Omental fat pad (tissue), 3 donors: ENCODE measurements at regions not wholly inside any gene's neighbourhood (a gene's known extent, or its start where the extent isn't known, plus 50 kb on each side); places are given as distances from the start of the nearest gene placed in this dataset.

ENCODE experiments used
- ATAC-seq: fragments of 150-250 bp; one replicate; pipeline ENCODE4 v1.9.1; 2016; ENCODE audit warnings: mild to moderate bottlenecking, moderate library complexity; ENCODE audit not compliant: low FRiP score
- DNase-seq: peaks from one replicate; pipeline ENCODE4 v3.0.0-alpha.2; 2019; ENCODE audit warnings: low spot score
- CTCF ChIP-seq, 3 donors: fragments of 450-650 bp; IDR thresholded peaks; one replicate each; pipeline ENCODE4 v1.5.1; 2016 to 2017; ENCODE audit warnings: antibody characterized with exemption in 3 of 3, mild to moderate bottlenecking in 3 of 3, moderate library complexity in 2 of 3

GRCh38 chr3:66629150-66629981, 128.5 kb upstream of the LRIG1 start:
- no peak for DNase-seq
- no peak for ATAC-seq
- no peak for TF ChIP-seq CTCF (IDR thresholded peaks at IDR 0.05)

DNA sequence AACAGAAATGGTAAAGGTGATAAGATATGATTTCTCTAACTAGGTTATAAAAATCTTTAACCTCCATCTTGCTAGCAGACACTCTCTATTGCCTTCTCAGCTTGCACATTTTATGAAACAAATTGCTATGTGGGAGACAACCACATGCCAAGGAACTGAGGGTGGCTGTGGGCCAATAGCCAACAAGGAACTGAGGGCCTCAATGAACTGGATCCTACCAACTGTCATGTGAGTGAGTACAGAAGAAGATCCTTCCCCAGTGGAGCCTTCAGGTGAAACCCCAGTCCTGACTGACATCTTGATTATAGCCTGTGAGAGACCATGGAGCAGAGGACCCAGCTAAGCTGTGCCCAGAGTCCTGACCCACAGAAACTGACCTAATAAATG, 129.2 kb upstream of the LRIG1 start:
- TF ChIP-seq CTCF (IDR thresholded peaks at IDR 0.05): no peak
- no peak for DNase-seq
- ATAC-seq: no peak

GRCh38 chr3:66633402-66634381, 132.9 kb upstream of the LRIG1 start:
- DNase-seq (no peak), ATAC-seq (no peak)
- TF ChIP-seq CTCF (IDR thresholded peaks at IDR 0.05): no peak

DNA sequence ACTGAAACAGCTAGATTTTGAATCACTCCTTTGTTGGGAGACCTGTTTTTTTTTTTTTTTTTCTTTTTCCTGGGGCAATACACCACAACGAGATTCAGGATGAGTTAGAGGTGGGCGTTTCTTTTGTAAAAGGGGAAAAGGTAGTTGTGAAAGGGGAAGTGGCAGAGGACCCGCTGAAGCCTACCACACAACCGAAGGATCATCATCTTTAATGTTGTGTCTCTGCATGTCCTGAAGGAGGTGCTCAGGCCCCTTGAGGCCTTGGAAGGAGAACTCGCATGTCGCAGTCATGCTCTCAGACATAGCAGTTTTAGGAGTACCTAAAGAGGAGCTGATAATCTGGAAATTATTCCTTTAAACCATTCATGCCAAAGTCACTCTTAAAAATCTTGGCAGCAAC, 137.9 kb upstream of the LRIG1 start:
- DNase-seq (no peak), ATAC-seq (no peak)
- TF ChIP-seq CTCF (IDR thresholded peaks at IDR 0.05): no peak

GRCh38 chr3:66639809-66640356, 139.1 kb upstream of the LRIG1 start:
- DNase-seq: no peak
- ATAC-seq: no peak
- no peak for TF ChIP-seq CTCF (IDR thresholded peaks at IDR 0.05)

DNA sequence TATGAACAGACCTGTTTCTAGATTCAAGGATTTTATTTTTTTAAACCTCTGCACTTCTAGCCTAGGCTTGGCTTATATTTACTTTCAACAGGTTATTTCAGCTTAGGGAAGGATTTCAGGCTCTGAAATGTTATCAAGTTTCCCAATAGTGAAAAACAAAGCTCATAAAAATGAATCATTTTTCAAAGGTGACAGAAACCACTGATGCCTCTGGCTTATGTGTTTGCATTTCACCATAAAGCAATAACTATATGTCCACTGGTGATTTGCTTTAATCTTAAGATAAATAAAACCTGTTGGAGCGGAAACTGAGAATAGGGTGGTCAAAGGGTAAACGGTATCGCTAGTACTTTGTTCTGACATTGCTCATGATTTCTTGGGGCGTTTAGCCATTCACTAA, 141.2 kb upstream of the LRIG1 start:
- no peak for TF ChIP-seq CTCF (IDR thresholded peaks at IDR 0.05)
- ATAC-seq: no peak
- no peak for DNase-seq
